Inflammatory macrophage (primary cell): ENCODE measurements at regions not wholly inside any gene's neighbourhood (a gene's known extent, or its start where the extent isn't known, plus 50 kb on each side); places are given as distances from the start of the nearest gene placed in this dataset.

Experiments used
- DNase-seq, 2 donors: peaks; one replicate each; pipeline ENCODE4 v3.0.0-alpha.2; 2020 to 2022

GRCh38 chr15:80308002-80308401 is 56.0 kb upstream of the CTXND1 start:
- DNase-seq, result no peak

GRCh38 chr15:80309769-80310384 is 57.9 kb upstream of the CTXND1 start:
- DNase-seq, result peak in 1 of 2 donors; percentile 18

- DNase-seq, result no peak
Measured at GRCh38 chr15:80310776-80311175, 58.8 kb upstream of the CTXND1 start.

DNA sequence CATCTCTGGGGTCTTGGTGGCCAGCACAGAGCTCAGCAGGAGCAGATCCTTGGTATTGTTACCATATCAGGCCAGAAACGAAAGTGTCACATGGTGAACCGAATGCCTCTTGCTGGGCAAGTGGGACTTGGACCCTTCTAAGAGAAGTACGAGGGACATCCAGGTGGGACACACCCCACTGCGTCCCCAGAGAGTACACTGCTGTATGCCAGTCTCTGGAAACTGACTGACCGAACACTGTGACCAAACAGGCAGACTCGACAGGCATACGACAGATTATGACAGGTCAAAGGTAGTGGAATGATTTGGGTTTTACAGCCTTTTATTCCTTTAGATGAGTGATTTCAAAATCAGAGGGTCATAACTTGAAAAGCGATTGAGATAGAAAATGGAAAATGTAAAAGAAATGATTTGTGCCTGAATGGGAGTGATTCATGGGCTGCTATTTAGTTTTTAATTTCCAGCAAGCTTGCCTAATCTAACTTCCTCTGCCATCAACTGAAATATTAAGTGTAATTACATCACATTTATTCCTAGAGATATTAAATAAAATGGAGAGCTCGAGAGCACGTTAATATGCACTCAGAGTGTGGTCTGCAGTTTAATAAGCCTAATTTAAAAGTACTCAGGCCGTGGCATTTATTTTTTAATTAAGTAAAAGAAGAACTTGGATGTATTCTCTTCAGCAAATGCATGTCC is 63.4 kb upstream of the CTXND1 start:
- DNase-seq, result no peak

DNA sequence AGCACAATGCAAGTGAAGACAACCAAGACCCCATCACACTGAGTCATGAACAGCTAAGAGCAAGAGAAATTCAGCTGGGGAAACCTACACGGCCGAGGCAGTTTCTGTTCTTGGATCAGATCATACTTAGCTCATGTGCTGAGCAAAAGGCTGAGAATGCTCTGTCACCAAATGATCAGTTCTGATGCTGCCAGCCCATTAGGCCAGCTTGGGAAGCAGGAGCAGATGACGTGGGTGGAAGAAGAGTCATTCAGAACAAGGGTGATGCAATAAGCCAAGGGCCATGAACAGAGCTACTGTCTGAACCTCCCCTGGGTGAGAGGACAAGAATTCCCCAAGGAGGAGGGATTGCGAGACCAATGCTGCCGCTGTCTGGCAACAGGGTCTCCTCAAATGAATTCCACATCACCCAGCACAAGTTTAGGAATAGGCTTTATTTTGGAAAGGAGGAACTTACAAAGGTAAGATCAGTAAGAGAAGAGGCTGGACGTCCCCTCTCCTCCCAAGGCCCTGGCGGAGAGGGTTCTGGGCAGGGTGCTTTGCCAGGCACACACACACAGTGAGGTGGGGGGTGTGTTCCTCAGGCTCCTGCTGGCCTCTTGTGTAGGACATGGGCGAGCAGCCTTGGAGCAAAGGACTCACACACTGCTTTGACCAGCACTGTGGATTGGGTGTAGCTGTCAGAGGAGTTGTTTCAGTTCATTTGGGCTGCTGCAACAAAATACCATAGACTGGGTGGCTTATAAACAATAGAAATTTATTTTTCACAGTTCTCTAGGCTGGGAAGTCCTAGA is 65.6 kb upstream of the CTXND1 start:
- DNase-seq, result peak; percentile 42 to 75

DNA sequence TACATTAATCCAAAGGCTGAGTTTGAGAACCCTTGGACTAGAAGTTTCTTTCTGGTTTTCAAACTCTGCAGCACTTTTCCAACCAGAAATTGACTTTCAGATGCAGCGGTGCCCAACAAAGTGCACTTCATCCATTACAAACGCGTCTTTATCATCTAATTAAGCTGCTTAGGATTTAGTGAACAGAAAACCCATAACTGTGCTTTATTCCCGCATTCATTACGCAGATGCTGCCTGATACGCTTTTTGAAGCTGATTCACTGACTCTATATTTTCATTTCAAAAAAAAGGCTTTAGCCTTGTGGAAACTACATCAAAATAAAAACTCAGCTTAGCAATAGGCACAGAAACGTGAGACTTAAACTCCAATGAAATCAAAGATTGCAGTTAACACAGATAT is 69.8 kb upstream of the CTXND1 start:
- DNase-seq, result no peak

DNA sequence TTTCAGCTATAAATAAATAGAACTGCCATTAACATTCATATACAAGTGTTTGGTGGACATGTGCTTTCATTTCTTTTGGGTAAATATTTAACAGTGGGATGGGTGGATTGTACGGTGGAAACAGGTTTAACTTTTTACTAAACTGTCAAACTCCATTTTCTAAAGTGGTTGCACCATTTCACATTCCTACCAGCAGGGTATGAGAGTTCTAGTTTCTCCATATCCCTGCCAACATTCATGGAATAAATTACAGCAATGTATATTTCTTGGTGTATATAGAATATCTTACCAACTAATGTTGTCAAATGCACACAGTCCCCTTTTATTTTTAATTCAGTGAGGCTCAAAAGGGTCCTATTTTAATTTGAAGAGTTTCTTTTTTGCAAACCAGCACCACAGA is 71.3 kb upstream of the CTXND1 start:
- DNase-seq, result no peak

DNA sequence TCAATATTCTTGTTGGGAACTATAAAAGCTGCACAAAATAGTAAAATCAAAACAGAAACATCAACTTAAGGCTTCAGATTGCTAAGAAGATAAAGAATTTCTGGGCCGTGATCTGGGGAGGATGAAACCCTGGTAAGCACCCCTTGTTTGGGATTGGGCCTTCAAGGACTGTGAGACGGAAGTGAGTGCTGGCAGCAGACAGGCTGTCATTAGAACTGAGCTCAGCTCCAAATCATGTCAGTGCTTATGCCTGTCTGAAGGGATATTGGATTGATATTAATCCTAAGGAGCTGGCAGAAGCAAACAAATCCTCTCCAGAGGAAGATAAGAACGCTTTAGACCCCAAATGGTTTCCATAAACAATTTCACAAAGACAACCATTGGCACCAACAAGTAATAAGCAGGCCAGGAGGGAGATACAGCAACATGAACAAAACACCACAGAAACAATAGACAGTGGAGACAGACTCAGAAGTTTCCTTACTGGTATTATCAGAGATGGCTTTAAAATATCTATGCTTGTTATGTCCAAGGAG is 72.6 kb upstream of the CTXND1 start:
- no peak for DNase-seq

- peak; percentile 24 to 26 for DNase-seq
Measured at GRCh38 chr15:80325206-80325605, 73.2 kb upstream of the CTXND1 start.

DNA sequence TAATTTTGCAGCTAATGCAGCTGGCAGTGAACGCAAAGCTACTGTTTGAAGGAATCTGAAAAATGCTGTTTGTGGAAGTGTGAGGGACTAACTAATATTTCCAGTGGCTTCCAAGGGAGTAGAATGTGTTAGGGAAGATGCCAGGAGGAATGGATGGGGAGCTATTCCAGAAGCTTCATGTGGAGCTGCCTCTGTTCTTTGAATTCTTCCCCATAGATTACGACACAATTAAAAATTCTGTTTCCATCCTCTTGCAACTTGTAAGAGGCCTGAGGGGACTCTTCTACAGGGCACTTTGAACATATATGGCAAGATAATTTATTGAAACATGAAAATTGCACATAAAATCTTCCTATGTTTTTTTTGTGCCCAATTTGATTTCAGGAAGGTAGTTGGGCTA is 74.3 kb upstream of the CTXND1 start:
- DNase-seq, result no peak

DNA sequence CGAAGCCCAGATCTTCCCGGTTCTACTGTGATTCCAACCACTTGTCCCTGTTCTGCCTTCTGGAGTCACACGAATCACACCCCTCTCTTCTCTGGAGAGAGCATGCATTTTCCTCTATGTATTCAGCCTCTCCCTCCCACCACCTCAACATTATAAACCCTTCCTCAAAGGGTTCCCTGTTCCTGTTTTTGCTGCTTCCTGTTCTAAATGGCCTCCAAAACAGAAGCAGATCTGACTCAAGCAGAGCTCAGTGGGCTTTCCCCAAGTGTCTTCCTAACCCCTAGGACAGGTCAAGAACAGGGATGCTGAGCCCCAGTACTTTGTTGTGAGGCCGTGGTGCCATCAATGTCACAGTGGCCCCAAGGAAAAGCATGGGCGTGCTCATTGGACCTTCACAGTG is 75.7 kb upstream of the ARNT2 start:
- peak; percentile 56 to 58 for DNase-seq

- DNase-seq, result no peak
Measured at GRCh38 chr15:80331886-80332406, 72.2 kb upstream of the ARNT2 start.

GRCh38 chr15:80333261-80333660 is 70.9 kb upstream of the ARNT2 start:
- peak; percentile 37 to 40 for DNase-seq

DNA sequence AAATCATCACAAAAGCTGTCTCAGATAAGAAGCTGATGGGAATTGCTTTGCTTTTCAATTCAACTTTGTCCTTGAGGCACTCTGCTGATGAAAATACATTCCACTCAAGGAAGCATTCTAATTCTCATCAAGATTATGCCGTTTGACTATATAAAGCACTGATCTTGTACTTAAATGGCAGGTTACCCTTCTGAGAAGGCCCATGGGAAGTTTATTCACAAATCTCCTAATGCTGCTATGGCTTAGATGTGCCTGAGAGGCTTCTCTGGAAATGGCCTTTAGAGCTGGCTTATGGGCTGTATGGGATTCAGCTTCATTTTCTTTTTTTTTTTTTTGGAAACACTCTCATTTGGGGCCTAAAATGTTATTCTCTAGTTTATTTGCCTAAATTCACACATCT is 69.7 kb upstream of the ARNT2 start:
- DNase-seq, result no peak

DNA sequence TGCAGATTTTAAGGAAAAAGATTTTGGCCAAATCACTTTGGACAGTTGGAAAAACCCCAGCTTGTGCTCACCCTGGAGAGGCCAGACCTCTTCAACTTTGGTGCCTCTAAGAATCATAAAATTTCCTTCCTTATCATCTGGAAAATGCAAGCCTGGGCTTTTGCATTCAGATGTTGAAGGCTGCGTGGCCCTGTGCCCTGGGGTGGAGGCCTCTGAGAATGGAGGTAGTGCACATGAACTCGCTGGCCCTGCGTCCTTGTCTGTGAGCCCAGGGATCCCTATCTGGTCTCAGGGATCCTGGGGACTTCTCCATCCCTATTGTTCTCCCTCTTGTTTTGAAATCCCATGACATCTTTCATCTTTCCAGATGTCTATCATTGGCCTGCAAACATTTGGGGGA is 64.6 kb upstream of the ARNT2 start:
- DNase-seq, result no peak

- DNase-seq, result no peak
Measured at GRCh38 chr15:80342148-80342547, 62.0 kb upstream of the ARNT2 start.

DNA sequence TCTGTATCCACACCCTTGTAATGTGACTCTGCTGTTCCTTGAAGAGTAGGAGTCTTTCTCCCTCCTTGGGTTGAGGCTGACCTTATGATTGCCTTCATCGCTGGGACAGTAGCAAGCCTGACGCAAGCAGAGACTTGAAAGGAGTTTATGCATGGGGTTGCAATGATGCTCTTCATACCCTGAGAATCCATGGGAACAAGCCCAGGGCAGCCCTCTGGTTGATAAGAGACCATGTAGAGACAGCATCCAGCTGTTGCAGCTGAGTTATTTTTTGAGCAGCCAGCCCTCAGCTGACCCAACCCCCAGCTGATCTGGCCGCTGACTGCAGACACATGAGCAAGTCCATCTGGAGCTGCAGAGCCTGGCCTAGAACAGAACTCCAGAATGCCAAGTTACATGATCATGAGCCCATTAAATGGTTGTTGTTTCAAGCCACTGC is 60.6 kb upstream of the ARNT2 start:
- DNase-seq, result peak; percentile 47 to 72

DNA sequence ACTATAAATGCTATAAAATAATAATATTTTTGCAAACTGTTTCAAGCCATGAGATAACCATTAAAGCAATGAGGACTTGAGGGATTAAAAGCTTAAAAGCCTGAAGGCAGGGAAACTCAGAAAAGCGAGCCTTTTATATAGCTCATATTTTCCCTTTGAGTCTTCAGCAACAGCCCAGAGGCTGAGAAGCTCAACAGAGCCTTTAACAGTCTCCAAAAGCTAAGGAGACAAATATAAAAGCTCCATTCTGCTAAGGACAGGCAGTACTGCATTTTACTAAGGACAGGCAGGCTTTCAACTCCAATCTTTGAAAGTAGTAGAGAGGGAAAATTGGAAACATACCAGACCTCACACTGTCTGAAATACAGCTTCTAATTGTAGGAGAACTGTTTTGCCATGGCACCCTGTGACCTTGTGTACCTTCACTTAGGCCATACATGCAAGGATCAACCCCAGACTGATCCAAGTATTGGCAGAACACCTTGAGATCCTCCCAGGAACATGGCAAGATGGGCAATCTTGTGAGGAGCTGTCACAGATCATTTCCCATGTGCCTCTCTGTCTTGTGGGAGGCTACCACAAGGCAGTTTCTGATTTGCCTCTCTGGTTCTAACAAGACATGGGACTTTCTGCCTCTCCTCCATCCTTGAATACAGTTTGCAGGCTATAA is 53.1 kb upstream of the ARNT2 start:
- DNase-seq, result no peak
